HG02588 (cell line): ENCODE measurements at regions not wholly inside any gene's neighbourhood (a gene's known extent, or its start where the extent isn't known, plus 50 kb on each side); places are given as distances from the start of the nearest gene placed in this dataset.

Experiments used
- ATAC-seq: cut with Tn5 transposase; IDR thresholded peaks from one replicate; pipeline ENCODE4 v1.9.1; 2021; ENCODE audit warnings: mild to moderate bottlenecking, moderate library complexity; ENCODE audit not compliant: unreplicated experiment

DNA sequence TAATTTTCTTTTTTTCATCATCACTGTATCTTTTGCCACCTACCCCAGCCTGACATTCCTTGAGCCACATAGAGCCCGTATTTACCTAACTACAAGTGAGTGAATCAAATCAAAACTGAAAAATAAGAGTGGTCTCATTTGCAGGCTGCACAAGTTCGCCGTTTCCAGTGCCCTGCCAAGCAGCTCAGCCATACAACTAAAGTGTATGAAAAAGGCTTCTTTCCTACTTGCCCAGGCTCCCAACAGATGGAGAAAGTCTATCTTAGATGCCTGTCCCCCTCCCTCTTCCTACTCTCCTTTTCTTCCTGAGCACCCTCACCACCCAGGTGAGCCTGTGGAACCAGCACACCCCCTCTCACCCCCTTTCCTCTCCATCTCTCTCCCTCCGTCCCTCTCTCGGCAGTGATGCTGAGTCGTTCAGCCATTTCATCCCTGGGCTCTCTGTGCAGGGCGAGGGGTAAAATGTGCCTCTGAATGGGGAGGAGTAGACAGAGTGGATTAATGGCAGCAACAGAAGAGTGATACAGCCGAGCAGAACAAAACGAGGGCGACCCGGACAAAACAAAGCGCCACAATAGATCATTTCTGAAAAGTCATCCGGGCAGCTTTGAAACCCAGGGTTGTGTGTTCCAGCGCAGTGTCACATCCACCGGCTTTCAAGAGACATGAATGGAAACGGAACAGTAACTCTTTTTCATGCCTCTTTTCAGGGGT, 65.0 kb upstream of the POU3F3 start:
- no peak for ATAC-seq

DNA sequence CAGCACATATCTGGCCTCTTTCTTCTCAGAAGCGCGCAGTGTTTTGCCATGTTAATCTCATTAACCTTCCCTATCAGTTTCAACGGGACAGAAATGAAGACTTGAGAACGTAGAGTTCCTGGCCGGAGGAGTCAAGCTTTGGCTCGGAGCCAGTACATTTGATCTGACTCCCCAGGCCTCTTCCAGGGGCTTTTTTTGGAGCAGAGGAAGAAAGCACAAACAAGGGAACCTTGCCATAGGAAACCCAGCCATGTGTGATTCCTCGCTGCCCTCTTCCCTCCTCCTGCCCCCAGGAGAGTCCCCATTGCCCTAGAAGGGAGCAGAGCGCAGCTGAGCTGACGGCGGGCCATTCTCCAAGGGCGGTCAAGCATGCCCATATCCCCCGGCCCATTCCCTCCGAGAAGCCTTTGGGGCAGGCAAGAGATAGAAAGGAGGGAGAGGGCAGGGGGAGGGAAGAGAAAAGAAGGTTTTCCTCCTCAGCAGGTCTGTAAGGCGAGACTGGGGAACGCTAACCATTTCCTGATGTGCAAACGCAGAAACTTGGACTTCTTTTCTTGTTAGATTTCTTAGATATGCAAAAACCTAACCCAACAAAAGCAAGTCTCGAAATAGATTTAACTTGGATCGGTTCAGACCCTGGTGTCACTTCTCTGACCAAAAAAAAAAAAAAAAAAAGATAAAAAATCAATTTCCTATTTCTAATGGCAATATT, 63.7 kb upstream of the POU3F3 start:
- no peak for ATAC-seq

DNA sequence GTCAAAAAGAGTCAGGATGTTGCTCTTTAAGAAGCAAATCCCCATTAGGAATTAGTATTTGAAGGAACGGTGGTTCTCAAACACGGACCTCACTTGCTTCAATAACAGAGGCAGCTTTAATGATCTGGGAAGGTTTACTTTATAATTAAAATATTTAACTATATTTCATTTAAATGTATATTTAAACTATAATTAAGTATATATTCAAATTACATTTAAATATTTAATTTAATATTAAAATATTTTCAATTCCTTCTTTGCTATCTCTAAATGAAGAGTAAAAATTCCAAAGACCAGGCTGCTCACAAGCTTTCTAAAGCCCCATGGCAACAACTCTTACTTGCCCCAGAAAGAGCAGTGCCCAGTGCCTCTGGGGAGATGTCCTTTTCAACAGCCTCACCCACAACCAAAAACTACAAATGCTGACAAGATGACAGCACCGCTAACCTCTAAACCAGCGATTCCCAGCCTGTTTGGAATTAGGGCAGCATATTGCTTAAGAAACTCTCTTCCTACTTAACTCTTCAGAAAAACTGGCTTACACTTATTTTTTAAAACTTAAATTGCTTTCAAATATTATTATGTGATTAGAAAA, 62.9 kb upstream of the POU3F3 start:
- ATAC-seq: no peak

DNA sequence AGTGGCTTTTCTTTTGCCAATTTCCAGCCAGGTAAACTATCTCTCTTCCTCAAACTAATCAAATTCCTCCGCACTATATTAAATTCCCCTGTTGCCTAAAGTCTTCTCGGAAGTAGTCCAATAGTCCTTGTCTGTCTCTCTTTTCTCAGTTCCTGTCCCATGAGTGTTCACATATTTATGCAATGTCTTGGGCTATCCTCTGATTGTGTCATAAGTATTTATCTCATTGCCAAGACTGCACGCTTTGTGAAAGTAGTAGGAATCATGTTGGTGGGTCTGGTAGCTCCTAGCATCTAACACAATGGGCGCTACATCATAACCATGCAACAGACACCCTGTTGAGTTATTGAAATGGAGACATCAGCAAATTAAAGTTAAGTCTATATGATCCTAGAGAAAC, 59.9 kb upstream of the POU3F3 start:
- no peak for ATAC-seq

DNA sequence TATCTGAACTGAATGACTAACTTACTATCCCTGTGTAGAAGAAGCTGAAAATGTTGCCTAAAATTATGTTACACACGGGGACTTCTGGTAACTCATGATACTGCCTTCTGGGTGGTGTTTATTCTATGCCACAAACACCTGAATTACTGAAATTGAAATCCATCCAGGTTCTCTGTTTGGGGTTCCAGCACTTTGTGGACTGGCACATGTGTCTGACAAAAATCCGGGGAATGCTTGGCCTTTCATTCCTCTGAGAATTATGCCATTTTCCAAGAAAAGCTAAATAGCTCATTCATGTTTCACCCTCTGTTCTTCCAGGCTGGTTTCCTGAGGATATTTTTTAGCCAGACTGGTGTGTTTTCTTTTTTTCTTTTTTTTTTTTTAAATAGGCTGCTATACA, 59.5 kb upstream of the POU3F3 start:
- ATAC-seq: no peak
